Heart left ventricle (tissue), 13 donors: ENCODE measurements at regions not wholly inside any gene's neighbourhood (a gene's known extent, or its start where the extent isn't known, plus 50 kb on each side); places are given as distances from the start of the nearest gene placed in this dataset.

Source experiments
- CTCF ChIP-seq, 12 donors: fragments of 200-600 bp; sonication (generic) in 4 of 12; IDR thresholded peaks; one replicate each; pipeline versions ENCODE4 v1.5.0 to v1.8.0; 2018 to 2022; ENCODE audit warnings: antibody characterized with exemption in 12 of 12, mild to moderate bottlenecking in 5 of 12
- POLR2A ChIP-seq, 2 donors: fragments of 450-650 bp; IDR thresholded peaks; one replicate each; pipeline ENCODE4 v1.6.1; 2017; ENCODE audit warnings: antibody characterized with exemption in 2 of 2, mild to moderate bottlenecking in 2 of 2, moderate library complexity in 2 of 2
- donor health status: ischemic (EF 13 %, LVEDD 7.1; RV severe dilation, severe dysfunction).
- donor health status: DM: no; HTN: yes; CAD: no.
- donor health status: DM: no; HTN: no; CAD: no.
- donor health status: ischemic (EF 25% LVEDD 6.9; RV normal size, moderate dysfunction).
- donor health status: ischemic (EF 25% LVEDD 5.7; RV mildly dilated, moderate dysfunction).
- donor health status: ischemic (EF 35%, LVEDD 5.7; RV mildly dilated, moderate dysfunction).
- donor health status: nonischemic (EF 11% LVEDD 7.7; RV severe dilation, severe dysfunction).
- donor health status: DM: yes; HTN: yes; CAD: no.
- donor health status: PGD.
- donor health status: ischemic (EF 29% LVEDD 5.4; RV normal size, mild dysfunction).
- donor health status: nonischemic (EF 23%, LVEDD 6.1; RV moderate dilation, normal function).

- TF ChIP-seq CTCF (IDR thresholded peaks at IDR 0.05) (no peak), POLR2A (IDR thresholded peaks at IDR 0.05) (no peak)
Observed at GRCh38 chr3:191680989-191681597, 220.1 kb downstream of the PYDC2 start.
